Heart left ventricle (tissue), 13 donors: ENCODE measurements at regions not wholly inside any gene's neighbourhood (a gene's known extent, or its start where the extent isn't known, plus 50 kb on each side); places are given as distances from the start of the nearest gene placed in this dataset.

Source experiments
- CTCF ChIP-seq, 12 donors: fragments of 200-600 bp; sonication (generic) in 4 of 12; IDR thresholded peaks; one replicate each; pipeline versions ENCODE4 v1.5.0 to v1.8.0; 2018 to 2022; ENCODE audit warnings: antibody characterized with exemption in 12 of 12, mild to moderate bottlenecking in 5 of 12
- POLR2A ChIP-seq, 2 donors: fragments of 450-650 bp; IDR thresholded peaks; one replicate each; pipeline ENCODE4 v1.6.1; 2017; ENCODE audit warnings: antibody characterized with exemption in 2 of 2, mild to moderate bottlenecking in 2 of 2, moderate library complexity in 2 of 2
- donor health status: ischemic (EF 13 %, LVEDD 7.1; RV severe dilation, severe dysfunction).
- donor health status: DM: no; HTN: yes; CAD: no.
- donor health status: DM: no; HTN: no; CAD: no.
- donor health status: ischemic (EF 25% LVEDD 6.9; RV normal size, moderate dysfunction).
- donor health status: ischemic (EF 25% LVEDD 5.7; RV mildly dilated, moderate dysfunction).
- donor health status: ischemic (EF 35%, LVEDD 5.7; RV mildly dilated, moderate dysfunction).
- donor health status: nonischemic (EF 11% LVEDD 7.7; RV severe dilation, severe dysfunction).
- donor health status: DM: yes; HTN: yes; CAD: no.
- donor health status: PGD.
- donor health status: ischemic (EF 29% LVEDD 5.4; RV normal size, mild dysfunction).
- donor health status: nonischemic (EF 23%, LVEDD 6.1; RV moderate dilation, normal function).

- no peak for TF ChIP-seq CTCF (IDR thresholded peaks at IDR 0.05)
- TF ChIP-seq POLR2A (IDR thresholded peaks at IDR 0.05) = no peak
Measured at GRCh38 chr1:30417701-30418046, 305.7 kb downstream of the MATN1 start.
